Activated naive CD4-positive, alpha-beta T cell treated with anti-CD3 and anti-CD28 coated beads, Interleukin-2, amount 50 U/mL, for 24 hours (primary cell): ENCODE measurements at regions not wholly inside any gene's neighbourhood (a gene's known extent, or its start where the extent isn't known, plus 50 kb on each side); places are given as distances from the start of the nearest gene placed in this dataset.

ENCODE experiments used
- H3K27ac Mint-ChIP-seq: one replicate; pipeline ENCODE4 v1.8.0; 2021; ENCODE audit warnings: mild to moderate bottlenecking, mixed read lengths
- H3K27me3 Mint-ChIP-seq: one replicate; pipeline ENCODE4 v1.8.0; 2021; ENCODE audit warnings: mixed read lengths
- H3K36me3 Mint-ChIP-seq: one replicate; pipeline ENCODE4 v1.8.0; 2021; ENCODE audit warnings: mixed read lengths
- H3K4me1 Mint-ChIP-seq: one replicate; pipeline ENCODE4 v1.8.0; 2021; ENCODE audit warnings: mixed read lengths
- H3K4me3 Mint-ChIP-seq: one replicate; pipeline ENCODE4 v1.8.0; 2021; ENCODE audit warnings: mild to moderate bottlenecking, mixed read lengths
- H3K9me3 Mint-ChIP-seq: one replicate; pipeline ENCODE4 v1.8.0; 2021; ENCODE audit warnings: mixed read lengths

DNA sequence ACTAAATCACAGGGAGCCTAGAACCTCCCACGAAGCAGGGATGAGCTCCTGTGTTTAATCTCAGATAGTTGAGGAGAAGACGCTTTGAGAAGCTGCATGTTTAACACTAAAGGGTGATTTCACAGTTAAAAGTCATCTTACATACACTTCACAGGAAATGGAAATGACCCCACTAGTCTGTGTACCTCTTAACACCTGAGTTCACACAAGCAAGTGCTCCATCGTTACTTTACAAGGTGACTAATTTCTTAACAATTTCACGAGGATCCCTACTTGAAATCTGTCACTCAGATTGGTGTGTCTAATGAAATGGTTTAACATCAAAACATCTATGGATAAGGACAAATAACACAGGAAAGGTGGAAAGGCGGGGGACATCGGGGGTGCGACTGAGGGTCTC, 93.8 kb upstream of the RPS6KA2 start:
- Mint-ChIP-seq H3K9me3 (no peaks in the 10 kb centered on the region), H3K4me1 (no peaks in the 10 kb centered on the region), H3K27me3 (no peaks in the 10 kb centered on the region), H3K4me3 (no peak overlapping the region), H3K36me3 (no peaks in the 10 kb centered on the region), H3K27ac (no peak overlapping the region)

DNA sequence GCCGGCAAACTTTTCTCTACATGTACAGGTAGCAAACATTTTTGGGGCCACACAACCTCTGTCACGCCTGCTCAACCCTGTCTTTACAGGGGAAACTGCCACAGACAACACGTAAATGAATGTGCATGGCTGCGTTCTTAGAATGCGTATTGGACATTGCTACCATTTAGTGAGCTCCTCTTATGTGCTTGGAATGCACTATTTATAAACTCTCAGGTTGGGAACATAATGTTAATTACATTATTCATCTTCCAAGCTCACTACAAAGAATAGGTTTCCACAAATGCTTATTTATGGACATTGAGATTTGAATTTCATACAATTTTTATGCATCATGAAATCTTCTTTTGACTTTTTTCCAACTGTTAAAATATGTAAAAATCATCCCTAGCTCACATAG, 92.0 kb upstream of the RPS6KA2 start:
- H3K27ac Mint-ChIP-seq: no peak overlapping the region
- H3K27me3 Mint-ChIP-seq: no peaks in the 10 kb centered on the region
- no peaks in the 10 kb centered on the region for H3K4me1 Mint-ChIP-seq
- H3K36me3 Mint-ChIP-seq: no peaks in the 10 kb centered on the region
- no peaks in the 10 kb centered on the region for H3K9me3 Mint-ChIP-seq
- no peak overlapping the region for H3K4me3 Mint-ChIP-seq

DNA sequence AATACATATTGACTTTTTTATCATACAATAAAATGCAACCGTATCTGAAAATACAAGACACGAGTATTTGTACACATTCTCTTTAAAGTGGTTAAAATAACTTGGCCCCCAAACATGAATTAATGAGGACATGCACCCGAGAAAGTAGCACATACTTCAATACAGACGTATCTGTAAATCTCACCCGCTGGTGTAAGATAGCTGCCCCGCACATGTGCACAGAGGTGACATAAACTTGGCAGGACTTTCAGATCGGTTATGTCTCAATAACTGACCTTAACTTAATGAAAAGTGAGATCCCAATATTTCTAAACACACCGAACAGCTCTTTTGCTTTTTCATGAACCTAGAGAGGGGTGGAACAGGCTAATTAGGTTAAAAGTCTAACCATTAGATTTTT, 91.5 kb upstream of the RPS6KA2 start:
- no peaks in the 10 kb centered on the region for H3K27me3 Mint-ChIP-seq
- H3K4me3 Mint-ChIP-seq: no peak overlapping the region
- H3K27ac Mint-ChIP-seq: no peak overlapping the region
- H3K9me3 Mint-ChIP-seq: no peaks in the 10 kb centered on the region
- no peaks in the 10 kb centered on the region for H3K4me1 Mint-ChIP-seq
- no peaks in the 10 kb centered on the region for H3K36me3 Mint-ChIP-seq

DNA sequence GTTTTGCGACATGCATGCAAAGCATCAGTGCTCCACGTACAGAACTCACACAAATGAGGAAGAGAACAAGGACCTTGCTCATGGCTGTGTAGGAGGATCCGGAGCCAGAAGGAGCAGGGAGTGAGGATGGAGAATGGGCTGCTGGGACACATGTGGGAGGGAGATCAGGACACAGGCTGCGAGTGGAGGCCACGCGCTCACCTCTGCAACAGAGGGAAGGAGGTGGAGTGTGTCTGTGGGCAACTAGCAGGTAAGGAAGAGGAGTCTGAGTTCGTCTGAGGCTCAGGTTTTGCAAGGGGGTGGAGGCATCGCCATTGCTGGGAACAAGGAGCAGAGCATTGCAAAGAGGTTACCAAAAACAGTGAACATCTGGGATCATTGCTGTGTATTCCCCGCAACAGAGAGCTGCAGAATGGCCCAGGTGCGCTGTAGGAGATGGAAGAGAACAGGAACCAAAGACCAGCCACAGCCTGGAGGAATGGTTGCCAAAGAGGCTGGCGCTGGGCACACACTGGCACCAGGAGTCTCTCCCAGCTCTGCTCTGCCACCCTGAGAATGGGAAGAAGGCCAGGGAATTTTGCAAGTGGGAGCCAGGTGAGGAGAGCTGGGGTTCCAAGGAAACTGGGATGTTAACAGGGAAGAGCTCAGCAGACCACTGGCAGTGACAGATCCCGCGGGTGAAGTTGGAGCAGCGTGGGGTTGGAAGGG, 90.0 kb upstream of the RPS6KA2 start:
- no peak overlapping the region for H3K27ac Mint-ChIP-seq
- H3K4me1 Mint-ChIP-seq: no peaks in the 10 kb centered on the region
- no peak overlapping the region for H3K4me3 Mint-ChIP-seq
- no peaks in the 10 kb centered on the region for H3K27me3 Mint-ChIP-seq
- no peaks in the 10 kb centered on the region for H3K9me3 Mint-ChIP-seq
- no peaks in the 10 kb centered on the region for H3K36me3 Mint-ChIP-seq

DNA sequence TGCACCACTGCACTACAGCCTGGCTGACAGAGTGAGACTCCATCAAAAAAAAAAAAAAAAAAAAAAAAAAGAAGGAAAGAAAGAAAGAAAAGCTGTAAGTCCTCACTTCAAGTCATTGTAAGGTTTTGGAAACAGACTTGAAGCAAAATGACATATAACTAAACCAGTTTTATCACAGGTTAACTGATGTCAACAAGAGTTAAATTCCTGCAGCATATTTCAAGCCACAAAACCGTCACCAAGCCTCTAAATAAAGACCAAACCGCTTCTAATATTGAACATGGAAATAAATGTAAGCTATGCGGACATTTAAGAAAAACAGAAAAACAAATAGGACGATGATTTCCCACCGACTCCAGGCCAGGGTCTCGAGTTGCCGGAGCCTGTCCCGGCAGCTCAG, 88.9 kb upstream of the RPS6KA2 start:
- Mint-ChIP-seq H3K36me3 (peaks cover 5% of the 10 kb centered on the region), H3K9me3 (no peaks in the 10 kb centered on the region), H3K4me1 (no peaks in the 10 kb centered on the region), H3K4me3 (no peak overlapping the region), H3K27ac (no peak overlapping the region), H3K27me3 (no peaks in the 10 kb centered on the region)

DNA sequence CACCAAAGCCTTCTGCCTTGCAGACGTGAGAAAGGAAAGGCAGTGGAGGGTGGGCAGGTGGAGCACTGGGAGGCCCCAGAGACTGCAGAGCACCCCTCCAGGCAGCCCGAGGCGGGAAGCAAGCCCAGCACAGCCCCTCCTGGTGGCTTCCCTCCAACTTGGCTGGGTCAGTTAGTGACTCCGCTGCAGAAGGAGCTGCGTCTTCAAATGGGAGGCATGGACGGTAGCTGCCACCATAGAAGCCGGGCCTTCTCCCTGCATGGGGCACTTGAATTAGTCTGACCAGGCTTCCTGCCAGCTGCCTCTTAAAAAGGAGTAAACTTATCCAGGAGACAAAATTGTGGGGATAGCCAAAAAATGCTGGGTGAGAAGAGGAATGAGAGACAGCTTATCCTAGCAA, 88.0 kb upstream of the RPS6KA2 start:
- H3K4me3 Mint-ChIP-seq: no peak overlapping the region
- H3K9me3 Mint-ChIP-seq: no peaks in the 10 kb centered on the region
- H3K27ac Mint-ChIP-seq: no peak overlapping the region
- H3K36me3 Mint-ChIP-seq: peaks cover 5% of the 10 kb centered on the region
- H3K4me1 Mint-ChIP-seq: no peaks in the 10 kb centered on the region
- H3K27me3 Mint-ChIP-seq: no peaks in the 10 kb centered on the region

DNA sequence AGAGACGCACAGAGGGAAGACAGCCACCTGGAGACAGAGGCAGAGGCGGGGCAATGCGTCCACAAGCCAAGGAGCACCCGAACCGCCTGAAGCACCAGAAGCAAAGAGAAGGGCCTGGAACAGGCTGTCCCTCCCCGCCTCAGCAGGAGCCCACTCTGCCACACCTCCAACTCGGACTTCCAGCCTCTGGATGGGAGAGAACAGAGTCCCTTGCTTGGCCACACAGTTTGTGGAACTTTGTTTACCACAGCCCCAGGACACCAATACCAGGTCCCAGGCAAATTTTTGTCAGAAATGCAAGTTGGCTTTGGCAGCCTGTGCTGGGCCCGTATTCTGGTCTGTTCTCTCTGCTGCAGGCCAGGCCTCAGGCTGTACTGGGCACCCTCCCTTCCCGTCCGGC, 87.5 kb upstream of the RPS6KA2 start:
- Mint-ChIP-seq H3K27me3 (no peaks in the 10 kb centered on the region), H3K9me3 (no peaks in the 10 kb centered on the region), H3K36me3 (peaks cover 5% of the 10 kb centered on the region), H3K4me3 (no peak overlapping the region), H3K4me1 (no peaks in the 10 kb centered on the region), H3K27ac (no peak overlapping the region)

DNA sequence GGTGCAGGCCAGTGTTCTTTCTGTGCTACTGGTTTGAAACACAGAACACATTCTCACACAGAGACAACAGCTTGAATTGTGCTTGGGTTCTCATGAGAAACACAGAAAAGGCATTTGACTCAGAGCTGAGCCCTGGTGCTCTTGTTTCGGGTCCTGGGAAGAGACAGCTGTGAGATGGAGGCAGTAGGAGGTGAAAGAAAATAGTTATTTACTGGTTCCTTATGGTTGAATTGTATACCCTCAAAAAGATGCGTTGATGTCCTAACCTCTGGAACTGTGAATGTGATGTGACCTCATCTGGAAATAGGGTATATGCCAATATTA, 87.1 kb upstream of the RPS6KA2 start:
- Mint-ChIP-seq H3K9me3 (no peaks in the 10 kb centered on the region), H3K4me1 (no peaks in the 10 kb centered on the region), H3K36me3 (peaks cover 5% of the 10 kb centered on the region), H3K27ac (no peak overlapping the region), H3K27me3 (no peaks in the 10 kb centered on the region), H3K4me3 (no peak overlapping the region)

DNA sequence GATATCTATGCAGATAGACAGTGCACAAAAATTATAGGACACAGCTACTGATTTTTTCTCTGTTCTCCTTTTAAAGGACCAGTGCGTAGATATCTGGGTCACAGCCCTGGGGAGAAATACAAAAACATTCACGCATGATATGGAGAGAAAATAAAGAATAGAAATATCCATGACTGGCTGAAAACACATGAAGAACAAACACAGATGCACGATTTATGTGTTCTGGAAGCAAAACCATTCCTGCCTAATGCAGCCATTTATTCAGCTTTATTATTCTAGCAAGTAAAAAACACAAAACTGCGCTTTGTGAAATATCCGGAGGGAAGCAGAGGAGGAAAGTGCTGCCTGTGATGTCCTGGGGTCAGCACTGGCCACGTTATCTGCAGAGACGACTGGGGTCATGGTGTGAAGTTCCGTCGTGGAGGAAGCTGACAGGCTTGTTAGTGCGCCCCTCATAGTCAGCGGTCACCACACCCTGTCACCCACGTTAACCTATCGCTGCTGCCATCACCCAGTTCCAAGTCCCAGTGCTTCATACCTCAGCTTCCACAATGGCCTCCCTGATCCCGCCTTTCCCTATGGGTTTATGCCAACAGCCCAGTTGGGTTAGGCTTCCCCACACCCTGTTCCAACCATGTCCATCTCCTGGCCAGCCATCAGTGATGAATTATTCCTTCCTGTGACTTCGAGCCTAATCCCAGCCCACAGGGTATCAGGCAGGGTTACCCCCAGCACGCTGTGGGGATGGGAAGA, 86.6 kb upstream of the RPS6KA2 start:
- no peak overlapping the region for H3K4me3 Mint-ChIP-seq
- peaks cover 5% of the 10 kb centered on the region for H3K36me3 Mint-ChIP-seq
- H3K4me1 Mint-ChIP-seq: no peaks in the 10 kb centered on the region
- no peaks in the 10 kb centered on the region for H3K27me3 Mint-ChIP-seq
- no peaks in the 10 kb centered on the region for H3K9me3 Mint-ChIP-seq
- no peak overlapping the region for H3K27ac Mint-ChIP-seq

DNA sequence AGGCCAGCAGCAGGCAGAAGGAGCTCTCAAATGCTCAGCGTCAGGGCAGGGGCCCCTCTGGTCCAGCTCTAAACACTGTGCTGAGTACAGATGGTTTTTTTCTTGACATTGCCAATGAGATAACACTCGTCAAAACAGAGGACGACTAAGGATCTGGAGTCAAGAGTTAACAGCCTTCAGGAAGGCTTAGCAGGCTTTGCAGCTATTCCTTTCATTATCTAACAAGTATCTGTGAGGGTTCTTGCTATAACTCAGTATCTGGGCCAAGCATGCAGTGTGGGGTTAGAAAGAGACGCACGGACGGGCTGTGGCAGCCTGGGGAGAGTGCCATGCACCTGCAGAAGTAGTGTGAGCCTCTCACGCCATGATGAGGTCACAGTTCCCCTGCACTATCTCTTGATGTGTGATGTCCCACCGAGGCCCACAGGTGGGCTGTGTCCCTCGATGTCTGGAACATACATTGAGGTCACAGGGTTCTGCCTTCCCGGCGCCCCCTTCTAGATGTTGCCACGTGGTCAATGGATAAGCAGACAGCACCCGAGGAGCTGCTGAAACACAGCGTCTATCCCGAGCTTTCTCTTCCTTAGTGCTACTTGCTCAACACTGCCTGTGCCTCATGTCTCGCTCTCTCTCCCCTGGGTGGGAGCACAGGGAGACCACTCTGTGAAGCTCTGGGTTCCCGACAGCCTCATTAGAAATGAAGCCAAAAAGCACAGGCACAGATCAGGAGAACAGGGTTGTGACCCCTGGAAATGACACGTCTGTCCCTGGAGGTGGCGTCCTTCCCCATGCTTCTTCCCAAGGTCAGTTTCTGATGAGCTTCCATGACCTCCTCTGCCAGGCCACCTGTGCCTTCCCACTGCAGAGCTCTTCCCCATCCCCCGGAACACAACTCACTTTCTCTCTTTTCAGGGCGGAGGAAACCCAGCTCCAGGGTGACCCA, 85.5 kb upstream of the RPS6KA2 start:
- Mint-ChIP-seq H3K4me1 (no peaks in the 10 kb centered on the region), H3K4me3 (no peak overlapping the region), H3K9me3 (no peaks in the 10 kb centered on the region), H3K27me3 (no peaks in the 10 kb centered on the region), H3K36me3 (peaks cover 5% of the 10 kb centered on the region), H3K27ac (no peak overlapping the region)

DNA sequence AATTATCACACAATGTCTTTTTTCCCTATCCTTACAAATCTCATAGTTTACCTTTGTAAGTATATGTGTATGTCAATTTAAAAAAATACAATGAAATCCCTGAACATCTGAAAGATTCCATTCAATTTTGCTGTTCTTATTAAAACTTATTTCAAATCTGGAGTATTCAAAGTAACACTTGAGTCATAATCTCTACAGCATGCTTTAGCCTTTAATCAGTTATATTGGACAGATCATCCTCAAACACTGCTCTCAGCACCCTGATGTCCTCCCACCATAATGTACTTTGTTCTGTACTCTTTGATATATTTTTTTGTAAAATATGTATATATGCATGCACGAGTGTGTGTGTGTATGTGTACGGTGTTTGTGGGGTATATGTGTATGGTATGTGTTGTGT, 83.0 kb upstream of the RPS6KA2 start:
- no peak overlapping the region for H3K4me3 Mint-ChIP-seq

DNA sequence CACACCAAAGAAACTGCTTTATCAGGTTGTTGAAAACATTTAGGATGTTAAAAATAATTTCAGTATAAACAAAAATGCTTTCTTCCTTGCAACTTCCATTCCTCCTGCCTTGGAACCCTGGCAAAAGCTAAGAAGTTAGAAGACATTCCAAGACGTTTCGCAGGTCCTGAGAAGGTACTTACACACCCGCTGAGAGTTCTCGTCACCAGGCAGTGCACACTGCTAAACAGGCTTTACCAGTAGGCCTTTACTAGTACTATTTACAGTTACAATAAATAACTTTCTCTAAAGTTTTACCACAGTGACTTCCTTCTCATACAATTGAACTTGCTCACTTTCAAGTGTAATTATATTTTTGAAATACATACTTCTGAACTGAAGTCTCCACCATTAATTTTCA, 81.4 kb upstream of the RPS6KA2 start:
- H3K4me3 Mint-ChIP-seq: no peak overlapping the region
- H3K9me3 Mint-ChIP-seq: no peaks in the 10 kb centered on the region
- H3K27me3 Mint-ChIP-seq: no peaks in the 10 kb centered on the region
- no peak overlapping the region for H3K27ac Mint-ChIP-seq
- H3K4me1 Mint-ChIP-seq: peaks cover 5% of the 10 kb centered on the region
- H3K36me3 Mint-ChIP-seq: peaks cover 6% of the 10 kb centered on the region

More for the DNA sequence above, 83.0 kb upstream of the RPS6KA2 start:
- Mint-ChIP-seq H3K27me3 (no peaks in the 10 kb centered on the region), H3K27ac (no peak overlapping the region), H3K36me3 (peaks cover 6% of the 10 kb centered on the region), H3K9me3 (no peaks in the 10 kb centered on the region), H3K4me1 (peaks cover 5% of the 10 kb centered on the region)

DNA sequence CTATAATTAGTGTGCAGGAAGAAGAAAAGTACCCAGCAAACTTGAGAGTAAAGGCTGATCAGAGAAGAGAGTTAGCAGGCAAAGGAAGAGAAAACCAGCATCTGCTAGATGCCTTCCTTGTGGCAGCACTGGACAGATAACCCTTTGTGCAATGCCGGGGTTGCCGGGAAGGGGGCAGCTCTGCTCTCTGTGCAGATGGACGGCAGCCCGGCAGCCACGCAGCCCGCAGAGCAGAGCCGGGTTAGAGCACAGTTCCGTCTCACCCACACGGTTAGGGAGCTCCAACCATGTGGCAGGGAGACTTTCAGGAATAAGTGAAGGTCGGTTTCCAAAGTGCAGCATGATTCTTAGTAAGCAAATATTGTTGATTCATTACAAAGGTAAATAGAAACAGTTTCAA, 80.0 kb upstream of the RPS6KA2 start:
- Mint-ChIP-seq H3K36me3 (peaks cover 6% of the 10 kb centered on the region), H3K27me3 (no peaks in the 10 kb centered on the region), H3K4me3 (no peak overlapping the region), H3K4me1 (peaks cover 5% of the 10 kb centered on the region), H3K27ac (no peak overlapping the region), H3K9me3 (no peaks in the 10 kb centered on the region)

DNA sequence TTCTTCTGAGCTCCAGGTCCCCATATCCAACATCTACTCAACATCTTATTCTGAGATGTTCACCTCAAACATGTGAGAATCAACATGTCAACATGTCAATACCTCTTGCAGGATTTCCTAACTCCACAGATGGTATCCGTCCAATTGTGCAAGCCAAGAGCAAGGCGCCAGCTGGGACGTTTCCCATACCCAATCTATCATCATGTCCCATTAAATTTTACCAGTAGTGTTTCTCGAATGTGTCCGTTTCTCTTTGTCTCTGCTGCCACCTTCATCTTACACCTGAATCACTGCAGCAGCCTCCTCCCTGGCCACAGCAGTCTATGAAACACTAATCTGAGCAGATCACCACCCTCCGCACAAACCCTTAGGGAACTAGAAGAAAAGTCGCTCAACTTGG, 78.0 kb upstream of the RPS6KA2 start:
- peaks cover 1% of the 10 kb centered on the region for H3K36me3 Mint-ChIP-seq
- H3K4me1 Mint-ChIP-seq: peaks cover 5% of the 10 kb centered on the region

DNA sequence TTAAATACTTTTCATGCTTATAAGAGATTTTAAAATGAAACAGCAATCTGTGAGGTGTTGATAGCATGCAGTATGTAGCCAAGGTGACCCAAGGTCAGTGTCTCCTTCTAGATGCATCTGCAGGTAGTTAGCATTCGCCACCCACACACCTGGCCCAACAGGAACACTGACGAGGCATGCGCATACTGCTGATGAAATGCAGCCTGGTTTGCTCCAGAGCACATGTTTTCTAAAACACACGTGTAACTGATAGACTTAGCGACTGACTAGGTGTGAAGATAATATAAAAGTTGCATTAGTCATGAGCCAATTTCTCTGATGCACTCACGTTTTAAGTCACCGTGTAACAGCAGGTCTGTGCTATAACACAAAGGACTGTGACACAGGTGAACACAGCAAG, 77.1 kb upstream of the RPS6KA2 start:
- peaks cover 5% of the 10 kb centered on the region for H3K4me1 Mint-ChIP-seq
- no peak overlapping the region for H3K4me3 Mint-ChIP-seq
- no peaks in the 10 kb centered on the region for H3K9me3 Mint-ChIP-seq
- no peak overlapping the region for H3K27ac Mint-ChIP-seq
- no peaks in the 10 kb centered on the region for H3K27me3 Mint-ChIP-seq
- peaks cover 1% of the 10 kb centered on the region for H3K36me3 Mint-ChIP-seq

More for the DNA sequence above, 78.0 kb upstream of the RPS6KA2 start:
- Mint-ChIP-seq H3K27ac (no peak overlapping the region), H3K4me3 (no peak overlapping the region), H3K9me3 (no peaks in the 10 kb centered on the region), H3K27me3 (no peaks in the 10 kb centered on the region)

DNA sequence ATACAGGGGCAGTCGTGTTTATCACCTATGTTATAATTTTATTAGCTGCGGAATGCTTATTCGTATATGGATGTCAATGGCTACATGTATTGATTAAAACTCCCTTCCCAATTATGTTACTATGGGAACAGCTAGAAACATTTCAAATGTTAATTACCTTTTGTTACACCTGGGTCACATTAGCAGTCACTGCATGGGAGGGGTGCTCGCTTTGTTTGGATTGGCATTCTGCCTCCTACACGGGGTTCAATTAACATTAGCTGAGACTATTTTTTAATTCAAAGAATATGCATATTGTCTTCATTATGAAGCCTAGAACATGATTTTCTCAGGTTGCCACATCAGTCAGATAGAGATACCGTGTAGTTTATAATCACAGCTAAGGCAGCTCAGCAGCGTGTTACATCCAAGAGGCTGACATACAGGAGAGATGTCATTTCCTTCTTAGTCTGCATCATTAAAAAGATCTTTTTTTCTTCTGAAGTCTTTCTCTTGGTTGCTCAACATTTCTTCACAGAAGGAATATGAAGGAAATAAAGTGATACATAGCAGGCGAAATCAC, 76.2 kb upstream of the RPS6KA2 start:
- H3K4me3 Mint-ChIP-seq: no peak overlapping the region
- H3K36me3 Mint-ChIP-seq: peaks cover 1% of the 10 kb centered on the region
- H3K27ac Mint-ChIP-seq: no peak overlapping the region
- H3K9me3 Mint-ChIP-seq: no peaks in the 10 kb centered on the region
- peaks cover 5% of the 10 kb centered on the region for H3K4me1 Mint-ChIP-seq
- no peaks in the 10 kb centered on the region for H3K27me3 Mint-ChIP-seq
